Activated effector memory CD4-positive, alpha-beta T cell treated with anti-CD3 and anti-CD28 coated beads, Interleukin-2, amount 50 U/mL, for 16 hours (primary cell): ENCODE measurements at regions not wholly inside any gene's neighbourhood (a gene's known extent, or its start where the extent isn't known, plus 50 kb on each side); places are given as distances from the start of the nearest gene placed in this dataset.

Experiments used
- DNase-seq: peaks from one replicate; pipeline ENCODE4 v3.0.0-alpha.2; 2020

DNA sequence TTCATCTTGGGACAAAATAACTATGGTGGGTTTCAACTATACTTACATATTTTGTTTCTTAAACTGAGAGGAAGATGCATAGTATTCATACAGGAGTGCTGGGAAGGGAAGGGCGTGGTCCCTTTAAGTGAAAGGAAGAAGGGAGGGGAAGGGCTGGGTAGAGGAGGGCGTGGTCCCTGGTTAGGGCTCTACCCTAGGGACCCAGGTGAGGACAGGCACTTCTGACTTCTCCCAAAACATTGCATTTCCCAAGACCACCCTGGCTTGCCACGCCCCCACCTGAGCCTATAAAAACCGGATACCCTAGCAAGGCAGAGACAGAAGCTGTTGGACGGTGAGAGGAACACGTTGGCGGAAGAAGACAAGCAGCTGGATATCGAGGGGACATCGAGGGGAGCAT is 157.6 kb upstream of the PLXNA4 start:
- DNase-seq = no peak

DNA sequence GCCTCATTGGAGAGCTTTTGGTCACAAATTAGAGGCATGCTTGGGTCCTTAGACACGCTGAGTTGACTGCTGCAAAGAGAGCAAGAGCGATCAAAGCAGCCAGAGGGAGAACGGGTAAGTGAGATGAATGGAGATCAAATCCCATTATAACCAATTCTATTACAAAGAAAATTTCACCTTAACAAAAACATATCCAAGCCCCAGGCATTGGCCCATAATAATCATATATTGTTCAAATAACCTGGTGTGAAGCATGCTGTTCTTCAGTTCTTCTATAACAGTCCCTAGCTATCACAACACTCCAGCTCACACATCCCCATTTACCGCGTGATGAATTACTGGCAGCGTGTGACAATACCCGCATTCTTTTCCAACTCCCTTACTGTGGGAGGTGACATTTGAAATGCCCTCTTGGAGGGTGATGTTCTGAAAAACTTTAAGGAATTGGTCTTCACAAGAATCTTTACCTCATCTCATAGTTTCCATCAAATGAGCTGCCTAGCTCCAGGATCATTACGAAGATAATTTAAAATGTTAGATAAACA is 156.1 kb upstream of the PLXNA4 start:
- DNase-seq = no peak

DNA sequence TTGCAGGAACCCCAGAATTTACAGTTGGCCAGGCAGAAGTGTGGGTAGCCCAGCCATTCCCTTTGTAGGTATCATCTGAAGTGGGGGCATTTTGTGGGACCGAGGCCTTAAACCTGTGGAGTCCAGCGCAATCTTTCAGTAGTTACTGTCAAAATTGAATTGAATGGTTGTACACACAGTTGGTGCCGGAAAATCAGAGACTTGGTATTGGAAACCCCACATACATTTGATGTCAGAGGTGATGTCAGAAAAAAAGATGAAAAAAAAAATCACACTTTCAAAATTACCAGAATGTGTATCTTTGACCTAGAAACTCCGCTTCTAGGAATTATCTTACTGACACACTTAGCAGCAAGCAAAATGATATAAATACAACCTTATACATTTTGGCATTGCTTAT is 153.8 kb upstream of the PLXNA4 start:
- DNase-seq = no peak

DNA sequence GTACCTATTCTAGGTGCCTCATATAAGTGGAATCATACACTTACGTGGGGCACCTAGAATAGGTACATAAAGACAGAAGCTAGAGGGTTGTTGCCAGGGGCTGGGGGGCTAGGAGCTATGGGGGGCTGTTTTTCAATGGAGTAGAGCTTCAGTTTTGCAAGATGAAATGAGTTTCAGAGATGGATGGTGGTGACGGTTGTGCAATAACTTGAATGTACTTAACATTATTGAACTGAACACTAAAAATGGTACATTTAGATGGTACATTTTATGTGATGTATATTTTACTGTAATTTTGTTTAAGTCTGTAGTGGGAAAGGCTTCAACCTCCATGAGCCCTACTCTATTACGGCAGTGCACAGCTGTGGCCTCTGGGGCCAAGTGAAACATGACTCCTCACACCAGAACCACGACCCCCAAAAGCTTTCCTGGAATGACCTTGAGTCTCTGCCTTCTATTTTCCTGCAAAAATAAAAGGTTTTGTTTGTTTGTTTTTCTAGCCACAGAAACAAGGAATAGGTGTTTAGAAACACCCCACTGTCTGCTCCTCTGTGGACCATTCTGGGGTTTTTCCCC is 147.3 kb upstream of the PLXNA4 start:
- no peak for DNase-seq

DNA sequence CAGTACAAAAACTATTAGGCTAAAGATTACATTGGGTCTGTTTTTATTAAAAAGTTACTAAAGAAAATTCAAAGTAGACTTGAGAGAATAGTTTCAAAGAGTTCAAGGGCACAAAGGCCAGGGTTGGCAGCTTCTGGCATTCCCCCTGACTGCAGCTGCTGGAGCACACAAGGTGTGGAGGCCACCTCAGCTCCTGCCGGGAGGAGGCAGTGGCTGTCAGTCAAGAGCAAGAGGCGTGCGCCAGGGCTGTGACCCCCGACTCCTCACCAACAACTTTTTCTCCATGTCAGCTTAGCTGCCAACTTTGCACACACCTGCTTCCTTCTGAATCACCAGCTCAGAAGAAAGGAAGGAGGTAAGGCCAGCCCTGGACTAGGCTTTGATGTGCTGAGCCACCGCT is 144.6 kb upstream of the PLXNA4 start:
- no peak for DNase-seq

DNA sequence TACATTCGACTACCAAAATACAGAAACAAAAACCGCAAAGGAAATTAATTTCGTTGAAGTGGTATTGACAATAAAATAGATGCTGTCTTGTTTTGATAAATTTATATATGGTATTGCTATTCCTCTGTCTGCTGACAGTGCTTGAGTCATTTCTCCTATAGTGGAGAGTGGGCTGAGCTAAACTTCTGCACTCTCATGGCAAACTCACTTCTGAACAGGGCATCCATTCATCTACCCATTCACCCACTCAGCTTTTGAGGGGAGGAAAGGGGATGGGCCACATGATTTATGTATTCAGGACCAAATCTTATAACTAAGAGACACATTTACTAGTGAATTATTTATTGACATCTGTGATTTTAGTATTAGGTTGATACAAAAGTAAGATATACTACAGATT is 137.6 kb upstream of the PLXNA4 start:
- no peak for DNase-seq

DNA sequence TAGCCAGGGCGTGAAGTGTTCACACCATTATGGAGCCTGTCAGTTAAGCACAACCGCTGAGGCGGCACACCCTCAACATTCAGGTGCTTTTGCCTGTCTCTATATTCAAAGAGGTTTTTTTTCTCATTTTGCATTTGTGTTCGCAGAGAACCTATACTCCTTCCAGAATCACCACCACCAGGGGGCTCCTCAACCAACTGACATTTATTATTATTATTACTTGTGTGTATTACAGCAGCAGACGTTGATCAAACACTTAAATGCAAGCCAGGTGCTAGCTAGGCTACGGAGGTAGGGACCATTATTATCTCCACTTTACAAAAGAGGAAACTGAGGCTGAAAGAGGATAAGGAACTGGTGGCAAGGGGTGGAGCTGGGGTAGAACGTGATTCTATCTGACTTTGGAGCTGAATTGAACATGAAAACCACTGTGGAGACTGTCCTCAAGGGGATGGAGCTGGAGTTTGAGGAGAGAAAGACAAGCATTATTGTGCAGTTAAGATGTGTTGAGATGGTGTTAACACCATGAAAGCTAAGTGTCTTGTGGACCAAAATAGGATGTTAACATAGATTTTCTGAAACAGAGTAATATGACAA is 133.8 kb upstream of the PLXNA4 start:
- DNase-seq = no peak

DNA sequence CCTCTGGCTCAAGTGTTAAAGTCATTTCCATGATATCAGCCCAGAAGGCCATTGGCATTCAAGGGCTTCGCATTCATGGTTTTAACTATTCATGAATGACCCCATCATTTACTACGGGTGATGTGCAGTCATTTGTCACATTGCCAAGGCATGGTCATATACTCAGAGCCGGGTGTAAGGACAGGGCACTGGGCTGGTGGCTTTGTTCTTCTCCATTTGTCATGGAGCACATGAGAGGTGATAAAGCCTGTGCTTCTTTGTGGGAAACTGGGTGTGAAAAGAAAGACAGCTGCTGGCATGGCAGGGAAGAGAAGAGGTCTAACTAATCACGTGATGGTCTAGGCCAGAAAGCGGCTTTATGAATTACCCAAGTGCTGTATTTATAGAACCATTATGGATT is 132.2 kb upstream of the PLXNA4 start:
- DNase-seq = no peak

DNA sequence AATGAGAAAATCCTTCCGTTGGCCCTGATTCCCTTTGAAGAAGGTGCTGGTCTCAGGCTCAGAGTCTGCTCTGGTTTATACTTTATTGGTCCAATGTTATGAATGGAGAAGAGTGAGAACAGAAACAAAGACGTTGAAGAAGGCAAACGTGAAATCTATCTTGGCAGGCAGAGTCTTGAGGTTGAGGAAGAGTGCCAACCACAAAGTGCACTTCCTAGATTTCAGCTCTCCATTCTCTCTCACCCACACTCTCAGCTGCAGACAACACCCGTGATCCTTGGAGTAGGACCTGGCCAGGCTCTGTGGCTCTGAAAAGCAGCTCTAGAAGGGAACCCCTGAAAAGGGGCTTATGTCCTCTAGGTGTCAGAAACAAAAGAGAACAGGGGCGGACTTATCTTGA is 128.9 kb upstream of the PLXNA4 start:
- no peak for DNase-seq

DNA sequence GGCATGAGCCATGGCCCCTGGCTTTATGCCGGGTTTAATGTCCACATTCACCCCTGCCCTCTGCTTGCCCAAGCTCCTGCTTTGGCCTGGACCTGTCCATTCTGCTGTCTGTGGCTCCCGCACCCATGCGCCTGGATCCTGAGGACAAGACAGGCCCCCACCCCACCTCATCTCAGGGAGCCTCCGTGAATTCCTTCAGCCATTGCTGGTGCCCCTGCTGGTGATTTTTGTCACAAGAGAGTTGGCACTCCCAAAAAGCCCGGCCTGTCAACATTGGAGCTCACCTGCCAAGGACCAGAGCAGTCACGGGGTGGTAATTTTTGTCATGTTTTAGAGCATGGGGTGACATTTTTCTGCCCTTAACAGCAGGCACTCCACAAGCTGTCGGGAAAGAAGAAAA is 127.5 kb upstream of the PLXNA4 start:
- DNase-seq = no peak

DNA sequence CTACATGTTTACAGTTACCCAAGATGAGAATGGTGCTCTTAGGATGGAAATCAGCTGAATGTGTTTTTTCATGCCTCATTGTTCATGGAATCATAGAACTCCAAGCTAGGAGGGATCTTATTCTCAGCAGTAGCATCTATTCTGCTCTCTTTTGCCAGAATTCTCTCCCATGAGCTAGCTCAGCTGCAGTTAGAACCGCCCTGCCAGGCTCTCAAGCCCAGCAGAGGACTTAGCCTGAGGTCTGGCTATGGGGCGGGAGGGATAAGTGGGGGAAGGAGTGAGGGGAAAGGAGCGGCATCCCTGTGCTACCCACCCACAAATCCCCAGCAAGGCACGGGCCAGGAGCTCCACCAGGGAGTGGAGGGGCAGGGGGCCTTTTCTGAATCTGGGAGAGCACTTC is 120.7 kb upstream of the PLXNA4 start:
- DNase-seq = no peak

DNA sequence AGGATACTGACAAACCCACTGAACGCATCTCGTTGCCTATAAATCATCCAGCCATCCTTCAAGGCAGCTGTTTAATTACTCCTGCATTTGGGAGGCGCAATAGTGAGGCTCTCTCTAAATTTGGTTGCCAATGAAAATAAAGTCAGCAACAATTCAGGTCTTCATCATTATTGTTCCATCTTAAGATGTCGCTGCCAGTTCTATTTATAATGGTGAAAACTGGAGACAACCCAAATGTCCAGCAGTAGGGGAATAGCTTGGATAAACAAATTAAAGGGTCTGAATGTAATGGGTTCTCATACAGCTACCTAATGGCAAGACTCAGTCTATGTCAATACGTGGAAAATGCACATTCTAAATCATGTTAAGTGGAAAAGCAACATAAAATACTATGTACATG is 120.1 kb upstream of the PLXNA4 start:
- DNase-seq = no peak

DNA sequence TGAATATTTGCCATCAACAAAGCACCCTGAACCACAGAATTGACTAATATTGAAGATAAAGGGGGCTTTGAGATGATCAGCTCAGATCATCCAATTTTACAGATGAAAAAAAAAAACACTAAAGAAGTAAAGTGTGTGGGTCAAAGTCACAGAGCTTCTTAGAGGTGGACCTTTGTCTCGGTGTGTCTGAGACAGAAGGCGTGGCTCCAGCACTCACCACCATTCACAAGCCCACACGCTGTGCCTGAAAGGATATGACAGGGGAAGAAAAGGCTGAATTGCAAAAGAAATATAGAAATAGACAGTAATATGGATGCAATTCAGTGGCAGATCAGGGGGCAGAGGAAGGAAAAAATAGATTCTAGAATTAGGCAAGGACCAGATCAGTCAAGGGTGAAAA is 114.9 kb upstream of the PLXNA4 start:
- DNase-seq = no peak

DNA sequence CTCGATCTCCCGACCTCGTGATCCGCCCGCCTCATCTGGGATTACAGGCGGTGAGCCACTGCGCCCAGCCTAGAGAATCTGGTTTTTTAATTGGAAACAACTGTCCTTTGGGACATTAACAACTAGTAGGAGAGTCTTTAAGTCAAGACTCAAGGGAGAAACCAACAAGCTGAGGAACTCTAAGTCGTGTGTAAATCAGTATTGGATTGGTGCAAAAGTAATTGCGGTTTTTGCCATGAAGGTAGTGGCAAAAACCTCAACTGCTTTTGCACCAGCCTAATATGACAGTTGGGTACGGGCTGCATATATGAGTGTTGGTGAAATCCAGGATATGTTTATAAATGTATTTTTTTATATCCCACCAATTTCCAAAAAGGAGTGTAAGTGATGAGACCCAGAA is 113.9 kb upstream of the PLXNA4 start:
- no peak for DNase-seq

DNA sequence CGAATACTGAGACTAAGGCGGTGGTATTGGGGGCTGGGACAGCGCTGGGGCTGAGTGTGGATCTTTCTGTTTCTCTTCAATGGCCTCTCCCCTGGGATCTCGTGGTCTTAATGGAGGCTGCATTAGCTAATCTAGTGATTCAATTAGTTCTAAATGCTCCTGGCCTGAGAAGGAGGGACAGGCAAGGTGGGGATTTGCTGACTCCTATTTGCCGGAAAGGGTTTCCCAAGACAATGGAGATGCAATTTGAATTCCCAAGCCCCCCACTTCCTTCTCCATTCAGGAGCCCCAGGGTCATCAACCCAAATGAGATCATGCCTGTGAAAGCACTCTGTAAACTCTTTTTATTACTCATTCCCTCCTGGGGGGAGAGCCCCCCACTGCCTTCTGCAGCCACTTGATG is 111.7 kb upstream of the PLXNA4 start:
- no peak for DNase-seq

DNA sequence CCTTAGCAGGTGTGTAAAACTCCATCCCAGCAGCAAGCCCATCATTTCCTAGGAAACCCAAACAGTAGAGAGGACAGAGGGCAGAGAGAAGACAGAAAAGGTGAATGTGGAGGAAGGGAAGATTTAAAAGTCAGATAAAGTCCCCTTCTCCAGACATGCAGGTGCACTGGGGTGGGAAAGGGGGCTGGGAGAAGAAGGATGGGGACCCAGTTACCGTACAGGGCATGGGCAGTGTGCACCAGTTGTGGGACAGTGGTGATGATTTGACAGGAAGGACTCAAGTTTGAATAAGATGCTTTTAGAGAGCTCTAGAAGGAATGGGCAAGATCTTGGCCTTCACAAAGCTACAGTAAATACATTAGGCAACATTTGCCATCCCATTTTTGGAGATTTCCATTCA is 110.7 kb upstream of the PLXNA4 start:
- no peak for DNase-seq

DNA sequence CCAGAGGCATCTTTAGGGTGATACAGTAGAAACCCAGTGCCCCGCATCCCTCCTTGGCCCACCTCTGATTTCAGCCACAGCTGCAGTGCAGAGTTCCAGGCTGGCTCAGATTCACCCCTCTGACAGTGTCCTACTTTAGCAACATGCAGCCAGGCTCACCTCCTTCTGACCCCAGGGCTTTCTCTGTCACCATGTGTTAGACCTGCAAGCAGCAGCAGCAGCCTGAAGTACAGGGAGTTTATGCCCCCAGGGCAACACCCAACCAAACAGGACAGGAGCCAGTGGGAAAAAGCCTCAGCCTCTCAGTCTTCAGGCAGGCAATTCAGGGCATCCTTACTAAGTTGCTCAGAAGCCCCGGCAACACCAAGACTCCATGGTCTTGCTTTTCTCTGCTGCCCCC is 109.0 kb upstream of the PLXNA4 start:
- DNase-seq = no peak

DNA sequence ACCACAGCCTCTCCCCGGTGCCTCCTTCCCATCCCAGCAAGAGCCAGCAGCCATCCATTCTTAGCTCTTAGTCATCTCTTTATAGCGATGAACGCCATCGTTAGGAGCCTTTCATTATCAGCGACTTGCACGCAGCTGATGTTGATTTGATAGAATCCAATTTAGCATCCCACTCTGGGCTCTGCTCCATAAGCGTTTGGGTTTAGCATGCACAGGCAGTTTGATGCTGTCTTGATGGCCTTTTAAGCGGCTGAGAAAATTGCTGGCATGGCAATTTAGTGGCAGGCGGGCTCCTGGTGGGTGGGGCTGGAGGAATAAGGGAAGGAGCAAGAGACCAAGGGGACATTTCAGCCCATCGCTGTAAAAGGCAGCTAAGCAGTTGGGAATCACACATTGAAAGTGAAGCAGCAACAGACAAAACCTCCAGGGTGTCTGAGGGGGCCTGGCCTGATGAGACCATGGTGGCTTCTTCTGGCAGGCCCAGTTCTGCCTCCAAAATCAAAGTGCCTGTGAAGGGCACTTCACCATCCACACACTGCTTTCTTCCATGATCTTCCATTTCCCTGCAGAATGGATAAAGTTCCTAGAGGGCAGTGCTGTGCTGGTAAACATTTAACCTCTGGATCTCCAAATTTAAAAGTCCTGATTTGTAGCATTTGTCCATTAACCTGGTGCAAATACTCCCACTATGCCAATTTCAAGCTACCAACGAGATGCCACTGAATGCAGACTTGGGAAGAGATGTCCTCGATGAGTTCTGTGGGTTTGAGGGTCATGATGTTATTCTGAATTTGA is 107.8 kb upstream of the PLXNA4 start:
- no peak for DNase-seq

DNA sequence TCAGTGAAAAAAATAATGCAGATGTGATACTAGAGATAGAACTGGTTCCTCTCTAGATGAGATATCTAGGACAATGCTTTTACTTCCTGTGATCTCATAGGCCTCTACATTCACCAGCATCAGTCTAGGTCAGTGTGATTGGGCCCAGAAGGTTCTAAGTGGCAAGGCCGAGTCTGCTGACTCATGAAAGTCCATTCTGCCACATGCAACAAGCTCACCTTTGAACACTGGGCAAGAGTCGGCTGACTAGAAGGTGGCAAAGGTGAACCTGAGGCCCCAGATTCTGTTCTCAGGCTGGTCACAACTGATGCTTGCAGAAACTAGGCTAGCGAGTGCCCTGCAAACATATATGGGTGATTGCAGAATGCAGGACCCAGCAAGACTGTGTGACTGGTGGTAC is 105.7 kb upstream of the PLXNA4 start:
- DNase-seq = no peak

DNA sequence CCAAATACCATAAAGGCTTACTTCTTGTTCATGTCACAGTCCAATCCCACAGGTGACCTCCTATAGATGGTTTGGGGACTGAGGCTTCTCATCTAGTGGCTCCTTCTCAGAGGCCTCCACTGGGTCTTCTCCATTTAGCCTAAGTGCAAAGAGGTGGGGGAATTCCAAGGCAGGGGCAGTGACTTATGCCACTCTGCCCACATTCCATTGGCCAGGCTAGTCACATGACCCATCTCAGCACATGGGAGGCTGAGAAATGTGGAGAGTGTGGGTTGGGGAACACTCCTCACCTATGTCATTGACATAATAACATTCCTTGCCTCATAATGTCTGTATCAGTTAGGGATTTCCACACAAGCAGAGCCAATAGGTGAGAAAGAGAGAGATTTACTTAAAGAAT is 104.3 kb upstream of the PLXNA4 start:
- DNase-seq = no peak

DNA sequence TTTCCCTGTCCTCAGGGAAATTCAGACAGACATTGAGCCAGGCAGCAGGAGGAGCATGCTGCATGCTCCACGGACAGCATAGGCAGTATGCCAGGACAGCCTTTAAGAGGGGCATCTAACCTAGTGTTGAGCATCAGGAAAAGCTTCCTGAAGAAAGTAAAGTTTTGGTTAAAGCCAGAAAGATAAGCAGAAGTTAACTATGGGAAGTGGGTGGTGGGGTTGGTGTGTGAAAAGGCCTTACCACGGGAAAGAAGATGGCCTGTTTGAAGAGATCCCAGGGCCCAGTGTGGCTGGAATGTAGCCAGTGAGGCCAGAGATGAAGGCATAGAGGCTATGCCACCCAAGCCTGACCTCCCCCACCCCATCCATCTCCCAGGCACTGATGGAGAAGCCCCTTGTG is 102.4 kb upstream of the PLXNA4 start:
- DNase-seq = no peak

DNA sequence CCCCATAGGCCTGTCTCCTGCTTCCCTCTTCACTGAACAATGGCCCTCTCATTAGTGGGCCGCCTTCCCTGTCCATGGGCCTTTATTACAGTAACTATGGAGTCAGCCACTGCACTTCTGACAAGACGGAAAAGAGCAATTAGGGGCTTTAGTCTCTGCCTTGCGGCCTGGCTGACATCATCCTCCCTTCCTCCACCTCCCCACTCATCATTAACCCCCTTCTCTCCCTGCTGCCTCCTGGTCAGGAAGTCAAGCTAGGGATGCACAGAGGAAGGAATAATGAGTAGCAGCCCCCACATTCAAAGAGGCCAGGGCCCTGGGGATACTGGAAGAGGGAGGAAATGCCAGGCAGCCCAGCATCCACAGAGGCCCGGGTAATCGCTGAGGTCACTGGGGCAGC is 101.6 kb upstream of the PLXNA4 start:
- no peak for DNase-seq

DNA sequence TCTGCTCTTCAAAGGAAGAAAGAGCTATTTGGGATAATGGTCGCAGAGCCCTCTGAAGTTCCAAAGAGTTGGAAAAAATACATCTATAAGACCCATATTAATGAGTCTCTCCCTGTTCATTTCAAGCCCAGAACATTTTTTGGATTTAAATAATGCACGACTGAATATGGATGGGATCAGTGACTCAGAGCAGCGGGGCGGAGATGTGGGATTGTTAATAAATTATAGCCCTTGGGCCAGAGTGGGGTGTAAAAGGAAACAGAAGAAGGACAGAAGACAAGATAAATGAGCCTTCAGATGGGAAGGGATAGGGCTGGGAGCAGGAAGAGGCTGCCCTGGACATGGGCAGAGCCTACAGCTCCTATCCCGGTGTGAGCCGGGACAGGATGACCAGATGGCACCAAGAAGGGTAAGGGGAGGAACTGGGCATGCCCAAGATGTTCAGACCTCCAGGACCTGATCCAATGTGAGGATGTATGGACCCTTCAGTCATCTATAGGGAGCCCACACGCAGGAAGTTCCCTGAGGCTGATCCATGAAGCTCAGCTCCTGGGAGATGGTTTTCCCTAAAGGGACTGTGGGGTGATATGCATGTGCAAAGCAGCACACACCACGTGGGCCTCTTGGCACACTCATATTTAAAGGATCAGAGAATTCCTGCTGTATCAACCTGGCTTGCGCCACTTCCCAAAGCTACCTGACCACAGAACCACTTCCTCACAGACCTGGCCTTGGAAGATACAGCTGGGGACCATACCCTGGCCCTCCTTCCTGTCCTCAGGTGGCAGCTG is 96.1 kb upstream of the PLXNA4 start:
- DNase-seq = no peak

DNA sequence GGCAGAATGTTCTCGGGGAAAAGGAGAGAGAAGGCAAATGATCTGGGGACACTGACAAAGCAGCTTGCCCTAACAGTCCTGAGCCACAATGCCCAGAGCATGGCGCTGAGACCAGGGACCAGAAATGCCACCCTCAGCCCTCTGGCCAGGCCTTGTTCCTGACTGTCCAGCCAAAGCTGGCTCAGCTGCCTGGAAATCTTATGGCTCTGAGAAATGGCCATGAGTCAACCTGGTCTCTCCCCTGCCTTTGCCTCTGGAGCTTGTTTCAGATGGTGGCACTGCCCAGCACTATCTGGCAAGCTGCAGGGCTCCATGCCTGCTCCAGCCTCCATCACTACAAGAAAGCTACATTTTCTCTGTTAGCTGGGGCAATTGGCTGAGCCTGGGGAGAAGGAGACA is 90.5 kb upstream of the PLXNA4 start:
- no peak for DNase-seq
